ENCODE measurements at regions not wholly inside any gene's neighbourhood (a gene's known extent, or its start where the extent isn't known, plus 50 kb on each side); places are given as distances from the start of the nearest gene placed in this dataset.

GRCh38 chr9:107862881-107863280 is 373.3 kb upstream of the KLF4 start:
- H3K9me3 ChIP-seq (ENCODE audit: control insufficient read depth, low read length), result no peaks in the 10 kb centered on the region
- no peaks in the 10 kb centered on the region for H3K36me3 ChIP-seq (ENCODE audit: control insufficient read depth, insufficient read depth, low read length)
- H3K4me1 ChIP-seq (ENCODE audit: control insufficient read depth, insufficient read depth, low read length), result no peaks in the 10 kb centered on the region
- no peaks in the 10 kb centered on the region for H3K27me3 ChIP-seq (ENCODE audit: control insufficient read depth, insufficient read depth, low read length, poor library complexity, severe bottlenecking)
- 100% methylated on average over 1 of the region's 1 CpG; no CpG with 5 or more reads in 1 of the 2 experiments for WGBS, 2 experiments
- no peak overlapping the region for H3K27ac ChIP-seq (ENCODE audit: insufficient read depth, low read depth, low read length, poor library complexity, severe bottlenecking)
- no peak overlapping the region for H3K4me3 ChIP-seq (ENCODE audit: insufficient read depth, low read depth, low read length)

GRCh38 chr9:107862323-107862722 is 372.8 kb upstream of the KLF4 start:
- no peaks in the 10 kb centered on the region for H3K9me3 ChIP-seq (ENCODE audit: control insufficient read depth, low read length)
- 86 to 95% methylated on average over 1 of the region's 1 CpG for WGBS, 2 experiments
- H3K36me3 ChIP-seq (ENCODE audit: control insufficient read depth, insufficient read depth, low read length), result no peaks in the 10 kb centered on the region
- no peaks in the 10 kb centered on the region for H3K4me1 ChIP-seq (ENCODE audit: control insufficient read depth, insufficient read depth, low read length)
- H3K27ac ChIP-seq (ENCODE audit: insufficient read depth, low read depth, low read length, poor library complexity, severe bottlenecking), result no peak overlapping the region
- H3K27me3 ChIP-seq (ENCODE audit: control insufficient read depth, insufficient read depth, low read length, poor library complexity, severe bottlenecking), result no peaks in the 10 kb centered on the region
- no peak overlapping the region for H3K4me3 ChIP-seq (ENCODE audit: insufficient read depth, low read depth, low read length)

- WGBS, 2 experiments, result 94 to 96% methylated on average over 3 of the region's 3 CpGs
- no peaks in the 10 kb centered on the region for H3K27me3 ChIP-seq (ENCODE audit: control insufficient read depth, insufficient read depth, low read length, poor library complexity, severe bottlenecking)
- H3K9me3 ChIP-seq (ENCODE audit: control insufficient read depth, low read length), result no peaks in the 10 kb centered on the region
- H3K4me1 ChIP-seq (ENCODE audit: control insufficient read depth, insufficient read depth, low read length), result no peaks in the 10 kb centered on the region
- no peak overlapping the region for H3K4me3 ChIP-seq (ENCODE audit: insufficient read depth, low read depth, low read length)
- no peak overlapping the region for H3K27ac ChIP-seq (ENCODE audit: insufficient read depth, low read depth, low read length, poor library complexity, severe bottlenecking)
- no peaks in the 10 kb centered on the region for H3K36me3 ChIP-seq (ENCODE audit: control insufficient read depth, insufficient read depth, low read length)
Measured at GRCh38 chr9:107861075-107861474, 371.5 kb upstream of the KLF4 start.

- Histone ChIP-seq H3K36me3 (ENCODE audit: control insufficient read depth, insufficient read depth, low read length) (no peaks in the 10 kb centered on the region), H3K27ac (ENCODE audit: insufficient read depth, low read depth, low read length, poor library complexity, severe bottlenecking) (no peak overlapping the region), H3K4me1 (ENCODE audit: control insufficient read depth, insufficient read depth, low read length) (no peaks in the 10 kb centered on the region), H3K9me3 (ENCODE audit: control insufficient read depth, low read length) (no peaks in the 10 kb centered on the region), H3K4me3 (ENCODE audit: insufficient read depth, low read depth, low read length) (no peak overlapping the region), H3K27me3 (ENCODE audit: control insufficient read depth, insufficient read depth, low read length, poor library complexity, severe bottlenecking) (no peaks in the 10 kb centered on the region)
- 92 to 93% methylated on average over 8 of the region's 8 CpGs for WGBS, 2 experiments
Measured at GRCh38 chr9:107858260-107858659, 368.7 kb upstream of the KLF4 start.

- Histone ChIP-seq H3K4me3 (ENCODE audit: insufficient read depth, low read depth, low read length) (no peak overlapping the region), H3K4me1 (ENCODE audit: control insufficient read depth, insufficient read depth, low read length) (no peaks in the 10 kb centered on the region), H3K27me3 (ENCODE audit: control insufficient read depth, insufficient read depth, low read length, poor library complexity, severe bottlenecking) (no peaks in the 10 kb centered on the region), H3K9me3 (ENCODE audit: control insufficient read depth, low read length) (no peaks in the 10 kb centered on the region), H3K36me3 (ENCODE audit: control insufficient read depth, insufficient read depth, low read length) (no peaks in the 10 kb centered on the region), H3K27ac (ENCODE audit: insufficient read depth, low read depth, low read length, poor library complexity, severe bottlenecking) (no peak overlapping the region)
- WGBS, 2 experiments, result 84 to 87% methylated on average over 2 of the region's 2 CpGs
Measured at GRCh38 chr9:107856633-107857032, 367.1 kb upstream of the KLF4 start.

- 89 to 100% methylated on average over 1 of the region's 1 CpG for WGBS, 2 experiments
- Histone ChIP-seq H3K27me3 (ENCODE audit: control insufficient read depth, insufficient read depth, low read length, poor library complexity, severe bottlenecking) (no peaks in the 10 kb centered on the region), H3K36me3 (ENCODE audit: control insufficient read depth, insufficient read depth, low read length) (no peaks in the 10 kb centered on the region), H3K4me3 (ENCODE audit: insufficient read depth, low read depth, low read length) (no peak overlapping the region), H3K27ac (ENCODE audit: insufficient read depth, low read depth, low read length, poor library complexity, severe bottlenecking) (no peak overlapping the region), H3K4me1 (ENCODE audit: control insufficient read depth, insufficient read depth, low read length) (no peaks in the 10 kb centered on the region), H3K9me3 (ENCODE audit: control insufficient read depth, low read length) (no peaks in the 10 kb centered on the region)
Measured at GRCh38 chr9:107855164-107855563, 365.6 kb upstream of the KLF4 start.

GRCh38 chr9:107853461-107853860 is 363.9 kb upstream of the KLF4 start:
- Histone ChIP-seq H3K4me1 (ENCODE audit: control insufficient read depth, insufficient read depth, low read length) (no peaks in the 10 kb centered on the region), H3K36me3 (ENCODE audit: control insufficient read depth, insufficient read depth, low read length) (no peaks in the 10 kb centered on the region), H3K9me3 (ENCODE audit: control insufficient read depth, low read length) (no peaks in the 10 kb centered on the region), H3K27ac (ENCODE audit: insufficient read depth, low read depth, low read length, poor library complexity, severe bottlenecking) (no peak overlapping the region), H3K4me3 (ENCODE audit: insufficient read depth, low read depth, low read length) (no peak overlapping the region), H3K27me3 (ENCODE audit: control insufficient read depth, insufficient read depth, low read length, poor library complexity, severe bottlenecking) (no peaks in the 10 kb centered on the region)
- 89 to 93% methylated on average over 6 of the region's 6 CpGs for WGBS, 2 experiments

- no peak overlapping the region for H3K27ac ChIP-seq (ENCODE audit: insufficient read depth, low read depth, low read length, poor library complexity, severe bottlenecking)
Measured at GRCh38 chr9:107852891-107853290, 363.3 kb upstream of the KLF4 start.

GRCh38 chr9:107850653-107851052 is 361.1 kb upstream of the KLF4 start:
- Histone ChIP-seq H3K9me3 (ENCODE audit: control insufficient read depth, low read length) (no peaks in the 10 kb centered on the region), H3K4me1 (ENCODE audit: control insufficient read depth, insufficient read depth, low read length) (no peaks in the 10 kb centered on the region), H3K27me3 (ENCODE audit: control insufficient read depth, insufficient read depth, low read length, poor library complexity, severe bottlenecking) (no peaks in the 10 kb centered on the region), H3K36me3 (ENCODE audit: control insufficient read depth, insufficient read depth, low read length) (no peaks in the 10 kb centered on the region), H3K27ac (ENCODE audit: insufficient read depth, low read depth, low read length, poor library complexity, severe bottlenecking) (no peak overlapping the region), H3K4me3 (ENCODE audit: insufficient read depth, low read depth, low read length) (no peak overlapping the region)
- 92 to 93% methylated on average over 6 of the region's 6 CpGs for WGBS, 2 experiments

More at GRCh38 chr9:107852891-107853290, 363.3 kb upstream of the KLF4 start:
- Histone ChIP-seq H3K27me3 (ENCODE audit: control insufficient read depth, insufficient read depth, low read length, poor library complexity, severe bottlenecking) (no peaks in the 10 kb centered on the region), H3K36me3 (ENCODE audit: control insufficient read depth, insufficient read depth, low read length) (no peaks in the 10 kb centered on the region), H3K4me3 (ENCODE audit: insufficient read depth, low read depth, low read length) (no peak overlapping the region), H3K4me1 (ENCODE audit: control insufficient read depth, insufficient read depth, low read length) (no peaks in the 10 kb centered on the region), H3K9me3 (ENCODE audit: control insufficient read depth, low read length) (no peaks in the 10 kb centered on the region)

- no peaks in the 10 kb centered on the region for H3K36me3 ChIP-seq (ENCODE audit: control insufficient read depth, insufficient read depth, low read length)
- H3K9me3 ChIP-seq (ENCODE audit: control insufficient read depth, low read length), result no peaks in the 10 kb centered on the region
- H3K27ac ChIP-seq (ENCODE audit: insufficient read depth, low read depth, low read length, poor library complexity, severe bottlenecking), result no peak overlapping the region
- 86 to 89% methylated on average over 5 of the region's 6 CpGs for WGBS, 2 experiments
- H3K4me1 ChIP-seq (ENCODE audit: control insufficient read depth, insufficient read depth, low read length), result no peaks in the 10 kb centered on the region
- H3K4me3 ChIP-seq (ENCODE audit: insufficient read depth, low read depth, low read length), result no peak overlapping the region
- no peaks in the 10 kb centered on the region for H3K27me3 ChIP-seq (ENCODE audit: control insufficient read depth, insufficient read depth, low read length, poor library complexity, severe bottlenecking)
Measured at GRCh38 chr9:107847978-107848964, 358.7 kb upstream of the KLF4 start.
